Mesothelial cell of epicardium (in vitro differentiated cells): ENCODE measurements at regions not wholly inside any gene's neighbourhood (a gene's known extent, or its start where the extent isn't known, plus 50 kb on each side); places are given as distances from the start of the nearest gene placed in this dataset.

Experiments used
- DNase-seq, 2 experiments: peaks; one replicate each; pipeline ENCODE4 v3.0.0; 2021; ENCODE audit warnings: low spot score in 2 of 2; ENCODE audit not compliant: unreplicated experiment in 2 of 2
- H3K27ac Mint-ChIP-seq: 2 replicates; pipeline ENCODE4 v1.8.0; 2021; ENCODE audit warnings: mixed read lengths
- H3K27me3 Mint-ChIP-seq: 2 replicates; pipeline ENCODE4 v1.8.0; 2021; ENCODE audit warnings: low read depth, mixed read lengths
- H3K36me3 Mint-ChIP-seq: 2 replicates; pipeline ENCODE4 v1.8.0; 2021; ENCODE audit warnings: mixed read lengths
- H3K4me1 Mint-ChIP-seq: 2 replicates; pipeline ENCODE4 v1.8.0; 2021; ENCODE audit warnings: mixed read lengths
- H3K4me3 Mint-ChIP-seq: 2 replicates; pipeline ENCODE4 v1.8.0; 2021; ENCODE audit warnings: mild to moderate bottlenecking, moderate library complexity, mixed read lengths
- H3K9me3 Mint-ChIP-seq: 2 replicates; pipeline ENCODE4 v1.8.0; 2021; ENCODE audit warnings: mixed read lengths
- TF ChIP-seq, protein P1 (sequence below): fragments of 200-600 bp; sonication (generic); IDR thresholded peaks from one replicate; pipeline ENCODE4 v1.5.0; 2021; ENCODE audit warnings: antibody characterized with exemption; ENCODE audit not compliant: unreplicated experiment

DNA sequence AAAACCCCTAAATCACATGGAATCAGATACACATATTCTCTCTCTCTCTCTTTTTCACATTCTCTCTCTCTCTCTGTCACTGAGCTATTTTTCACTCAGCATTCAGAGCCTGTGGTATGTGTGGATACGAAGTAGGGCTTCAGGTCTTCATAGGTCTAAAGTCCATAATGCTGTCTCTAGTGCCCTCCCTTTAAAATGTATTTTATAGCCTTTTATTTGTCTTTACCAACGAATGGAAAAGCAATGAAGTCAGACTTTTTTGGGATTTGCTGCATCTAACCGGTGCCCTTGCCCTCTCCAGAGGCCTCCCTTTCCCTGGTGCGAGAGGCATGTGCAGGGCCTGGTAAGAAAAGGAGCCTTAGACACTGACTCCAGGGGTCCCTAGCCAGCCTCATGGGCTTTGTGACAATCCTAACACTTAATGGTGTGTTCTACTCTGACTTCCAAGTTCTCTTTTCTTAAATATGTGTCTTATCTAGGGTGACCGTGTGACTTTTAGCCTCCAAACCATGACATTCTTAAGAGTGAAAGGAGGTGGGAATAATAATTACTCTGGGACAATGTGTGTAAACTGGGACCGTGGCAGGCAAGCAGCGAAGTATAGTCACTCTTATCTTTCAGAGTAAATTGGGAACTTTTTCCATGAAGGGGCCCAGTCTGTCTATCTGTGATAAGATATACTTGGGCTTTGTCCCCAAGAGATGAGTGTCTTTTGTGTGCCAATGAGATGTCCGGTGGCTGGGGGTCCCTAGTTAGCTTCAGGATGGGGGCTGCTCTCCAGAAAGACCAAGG is 101.1 kb downstream of the B3GNT2 start:
- peaks cover 29% of the 10 kb centered on the region for H3K4me1 Mint-ChIP-seq
- no peaks in the 10 kb centered on the region for H3K36me3 Mint-ChIP-seq
- no peak overlapping the region for H3K27ac Mint-ChIP-seq
- DNase-seq: no peak
- TF ChIP-seq, protein P1, sequence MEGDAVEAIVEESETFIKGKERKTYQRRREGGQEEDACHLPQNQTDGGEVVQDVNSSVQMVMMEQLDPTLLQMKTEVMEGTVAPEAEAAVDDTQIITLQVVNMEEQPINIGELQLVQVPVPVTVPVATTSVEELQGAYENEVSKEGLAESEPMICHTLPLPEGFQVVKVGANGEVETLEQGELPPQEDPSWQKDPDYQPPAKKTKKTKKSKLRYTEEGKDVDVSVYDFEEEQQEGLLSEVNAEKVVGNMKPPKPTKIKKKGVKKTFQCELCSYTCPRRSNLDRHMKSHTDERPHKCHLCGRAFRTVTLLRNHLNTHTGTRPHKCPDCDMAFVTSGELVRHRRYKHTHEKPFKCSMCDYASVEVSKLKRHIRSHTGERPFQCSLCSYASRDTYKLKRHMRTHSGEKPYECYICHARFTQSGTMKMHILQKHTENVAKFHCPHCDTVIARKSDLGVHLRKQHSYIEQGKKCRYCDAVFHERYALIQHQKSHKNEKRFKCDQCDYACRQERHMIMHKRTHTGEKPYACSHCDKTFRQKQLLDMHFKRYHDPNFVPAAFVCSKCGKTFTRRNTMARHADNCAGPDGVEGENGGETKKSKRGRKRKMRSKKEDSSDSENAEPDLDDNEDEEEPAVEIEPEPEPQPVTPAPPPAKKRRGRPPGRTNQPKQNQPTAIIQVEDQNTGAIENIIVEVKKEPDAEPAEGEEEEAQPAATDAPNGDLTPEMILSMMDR: no peak
- H3K9me3 Mint-ChIP-seq: no peaks in the 10 kb centered on the region
- no peaks in the 10 kb centered on the region for H3K27me3 Mint-ChIP-seq
- H3K4me3 Mint-ChIP-seq: no peak overlapping the region

DNA sequence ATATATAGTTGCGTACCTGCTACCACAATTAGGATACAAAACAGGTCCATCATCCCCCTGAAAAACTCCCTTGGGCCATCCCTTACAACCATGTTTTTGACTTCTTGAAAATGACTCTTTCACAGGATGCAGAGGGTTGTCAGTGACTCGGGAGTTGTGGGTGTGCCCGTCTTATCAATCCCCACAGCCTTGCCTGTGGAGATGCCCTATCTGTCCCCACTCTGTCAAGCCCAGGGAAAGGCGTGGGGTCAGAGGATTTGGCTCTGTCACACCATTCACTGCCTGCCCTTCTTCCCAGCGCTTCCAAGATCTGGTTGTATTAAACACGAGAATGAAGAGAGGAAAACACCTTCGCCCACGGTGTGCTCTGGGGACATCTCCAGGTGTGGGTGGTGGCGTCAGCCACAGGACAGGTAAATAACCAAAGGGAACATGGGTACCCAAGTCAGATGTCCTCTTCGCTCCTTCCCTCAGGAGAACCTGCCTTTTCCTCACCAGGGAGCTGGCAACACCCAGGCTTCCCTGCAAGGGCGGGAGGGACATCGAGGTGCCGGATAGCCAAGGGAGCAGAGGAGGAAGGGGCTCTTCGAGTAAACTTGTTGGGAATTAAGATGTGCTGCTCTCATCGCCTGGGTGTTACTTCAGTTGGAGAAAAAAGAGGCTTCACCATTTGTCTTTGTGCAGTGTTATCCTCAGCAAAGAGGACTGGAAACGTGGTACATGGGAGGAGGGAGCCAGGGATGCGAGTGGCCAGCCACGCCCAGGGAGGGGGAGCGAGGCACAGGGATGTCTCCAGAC is 100.3 kb downstream of the B3GNT2 start:
- Mint-ChIP-seq H3K27ac (no peak overlapping the region), H3K4me1 (peaks cover 35% of the 10 kb centered on the region), H3K4me3 (no peak overlapping the region), H3K27me3 (no peaks in the 10 kb centered on the region), H3K9me3 (no peaks in the 10 kb centered on the region), H3K36me3 (no peaks in the 10 kb centered on the region)
- DNase-seq: no peak
- TF ChIP-seq, protein P1: no peak

GRCh38 chr2:62293490-62294271 is 97.8 kb downstream of the B3GNT2 start:
- peak in 1 of 2 experiments; percentile 49 for DNase-seq
- no peak overlapping the region for H3K4me3 Mint-ChIP-seq
- peak overlapping the region; percentile 93 for H3K27ac Mint-ChIP-seq

GRCh38 chr2:62293151-62293489 is 97.2 kb downstream of the B3GNT2 start:
- no peaks in the 10 kb centered on the region for H3K27me3 Mint-ChIP-seq
- H3K27ac Mint-ChIP-seq: peak overlapping the region; percentile 93
- peaks cover 41% of the 10 kb centered on the region for H3K4me1 Mint-ChIP-seq
- H3K9me3 Mint-ChIP-seq: no peaks in the 10 kb centered on the region
- TF ChIP-seq, protein P1: no peak
- DNase-seq: no peak
- no peak overlapping the region for H3K4me3 Mint-ChIP-seq
- no peaks in the 10 kb centered on the region for H3K36me3 Mint-ChIP-seq

More at GRCh38 chr2:62293490-62294271, 97.8 kb downstream of the B3GNT2 start:
- Mint-ChIP-seq H3K36me3 (no peaks in the 10 kb centered on the region), H3K27me3 (no peaks in the 10 kb centered on the region), H3K4me1 (peaks cover 37% of the 10 kb centered on the region), H3K9me3 (no peaks in the 10 kb centered on the region)
- TF ChIP-seq, protein P1: no peak

- TF ChIP-seq, protein P1: no peak
- Mint-ChIP-seq H3K27ac (peak overlapping the region; percentile 93), H3K27me3 (no peaks in the 10 kb centered on the region), H3K9me3 (no peaks in the 10 kb centered on the region), H3K4me1 (peaks cover 47% of the 10 kb centered on the region), H3K4me3 (peak overlapping the region; percentile 37), H3K36me3 (no peaks in the 10 kb centered on the region)
- DNase-seq: peak in 1 of 2 experiments; percentile 43
These were observed 96.3 kb downstream of the B3GNT2 start for GRCh38 chr2:62292190-62292589.
